MM.1S (cell line): ENCODE measurements at regions not wholly inside any gene's neighbourhood (a gene's known extent, or its start where the extent isn't known, plus 50 kb on each side); places are given as distances from the start of the nearest gene placed in this dataset.

Experiments
- CTCF ChIP-seq: fragments of 300-600 bp; sonication (generic); IDR thresholded peaks from 2 replicates; pipeline ENCODE4 v1.5.1; 2016; ENCODE audit warnings: antibody characterized with exemption, low read length, mixed read lengths
- EZH2 ChIP-seq: fragments of 300-600 bp; sonication (generic); optimal IDR thresholded peaks from 2 replicates; pipeline ENCODE3; 2017; ENCODE audit warnings: low read depth, mild to moderate bottlenecking, antibody characterized with exemption, low read length, mixed read lengths

- no peak for TF ChIP-seq CTCF
- TF ChIP-seq EZH2, result no peak
These were observed 168.4 kb downstream of the RND3 start for GRCh38 chr2:150319085-150319484.
